ENCODE measurements at regions not wholly inside any gene's neighbourhood (a gene's known extent, or its start where the extent isn't known, plus 50 kb on each side); places are given as distances from the start of the nearest gene placed in this dataset.
"Not testable (repeated sequence)": the region's sequence is repeated elsewhere in the genome, so short reads cannot be mapped to it uniquely, and the experiment has no call there.

DNA sequence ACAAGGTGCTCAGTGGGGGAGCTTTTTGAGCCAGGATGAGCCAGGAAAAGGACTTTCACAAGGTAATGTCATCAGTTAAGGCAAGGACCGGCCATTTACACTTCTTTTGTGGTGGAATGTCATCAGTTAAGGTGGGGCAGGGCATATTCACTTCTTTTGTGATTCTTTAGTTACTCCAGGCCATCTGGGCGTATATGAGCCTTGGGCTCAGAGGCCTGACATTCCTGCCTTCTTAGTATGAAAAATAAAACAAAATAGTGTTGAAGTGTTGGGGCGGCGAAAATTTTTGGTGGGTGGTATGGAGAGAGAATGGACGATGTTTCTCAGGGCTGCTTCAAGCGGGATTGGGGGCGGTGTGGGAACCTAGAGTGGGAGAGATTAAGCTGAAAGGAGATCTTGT is 451.4 kb downstream of the SHISA9 start:
- TF ChIP-seq, protein P1, sequence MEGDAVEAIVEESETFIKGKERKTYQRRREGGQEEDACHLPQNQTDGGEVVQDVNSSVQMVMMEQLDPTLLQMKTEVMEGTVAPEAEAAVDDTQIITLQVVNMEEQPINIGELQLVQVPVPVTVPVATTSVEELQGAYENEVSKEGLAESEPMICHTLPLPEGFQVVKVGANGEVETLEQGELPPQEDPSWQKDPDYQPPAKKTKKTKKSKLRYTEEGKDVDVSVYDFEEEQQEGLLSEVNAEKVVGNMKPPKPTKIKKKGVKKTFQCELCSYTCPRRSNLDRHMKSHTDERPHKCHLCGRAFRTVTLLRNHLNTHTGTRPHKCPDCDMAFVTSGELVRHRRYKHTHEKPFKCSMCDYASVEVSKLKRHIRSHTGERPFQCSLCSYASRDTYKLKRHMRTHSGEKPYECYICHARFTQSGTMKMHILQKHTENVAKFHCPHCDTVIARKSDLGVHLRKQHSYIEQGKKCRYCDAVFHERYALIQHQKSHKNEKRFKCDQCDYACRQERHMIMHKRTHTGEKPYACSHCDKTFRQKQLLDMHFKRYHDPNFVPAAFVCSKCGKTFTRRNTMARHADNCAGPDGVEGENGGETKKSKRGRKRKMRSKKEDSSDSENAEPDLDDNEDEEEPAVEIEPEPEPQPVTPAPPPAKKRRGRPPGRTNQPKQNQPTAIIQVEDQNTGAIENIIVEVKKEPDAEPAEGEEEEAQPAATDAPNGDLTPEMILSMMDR (IDR thresholded peaks at IDR 0.05), result not testable (repeated sequence)
- TF ChIP-seq POLR2A, EP300 (IDR thresholded peaks at IDR 0.05): not testable (repeated sequence)
